Prostate gland (tissue), 2 donors: ENCODE measurements at regions not wholly inside any gene's neighbourhood (a gene's known extent, or its start where the extent isn't known, plus 50 kb on each side); places are given as distances from the start of the nearest gene placed in this dataset.

Experiments
- DNase-seq: peaks from one replicate; pipeline ENCODE4 v3.0.0-alpha.2; 2019; ENCODE audit warnings: low spot score
- H3K27ac ChIP-seq, 2 donors: fragments of 200-600 bp; sonication (generic); 2 replicates each; pipeline ENCODE4 v1.5.1; 2017 to 2019
- H3K27me3 ChIP-seq: fragments of 200-600 bp; sonication (generic); replicated peaks from 2 replicates; pipeline ENCODE4 v1.5.1; 2019; ENCODE audit not compliant: insufficient read depth
- H3K36me3 ChIP-seq, 2 donors: fragments of 200-600 bp; sonication (generic); 1 replicate in 1 of 2; 2 replicates in 1 of 2; pipeline versions ENCODE4 v1.5.1 to v1.8.1; 2017 to 2019
- H3K4me1 ChIP-seq: fragments of 200-600 bp; sonication (generic); replicated peaks from 2 replicates; pipeline ENCODE4 v1.5.1; 2019
- H3K4me3 ChIP-seq, 2 donors: fragments of 200-600 bp; sonication (generic); 2 replicates each; pipeline ENCODE4 v1.5.1; 2017 to 2019
- H3K9me3 ChIP-seq: fragments of 200-600 bp; sonication (generic); 2 replicates; pipeline ENCODE4 v1.5.1; 2017
- CTCF ChIP-seq, 4 experiments: fragments of 200-600 bp in 2 of 4; fragments of 450-650 bp in 2 of 4; sonication (generic) in 2 of 4; IDR thresholded peaks; 1 replicate in 3 of 4; 2 replicates in 1 of 4; pipeline ENCODE4 v1.5.1; 2016 to 2019; ENCODE audit warnings: antibody characterized with exemption in 4 of 4, mild to moderate bottlenecking in 2 of 4, moderate library complexity in 2 of 4
- POLR2A ChIP-seq: fragments of 450-650 bp; IDR thresholded peaks from one replicate; pipeline ENCODE4 v1.6.1; 2016; ENCODE audit warnings: antibody characterized with exemption, mild to moderate bottlenecking
- POLR2AphosphoS5 ChIP-seq: sonication (generic); formaldehyde crosslinking; IDR thresholded peaks from one replicate; pipeline ENCODE4 v1.6.1; 2017; ENCODE audit warnings: antibody characterized with exemption
- WGBS: methylation state at CpG from one replicate; pipeline ENCODE4 v1.1.5; 2018; 5-methylcytosine and 5-hydroxymethylcytosine counted together
- intact Hi-C: fragments of 100-400 bp; cut with DNase I; formaldehyde crosslinking; loops from one replicate; pipeline ENCODE4 v1.14.2; 2022

GRCh38 chr14:34329301-34329700, 132.7 kb downstream of the SPTSSA start:
- no peaks in the 10 kb centered on the region for H3K36me3 ChIP-seq
- H3K27me3 ChIP-seq = no peaks in the 10 kb centered on the region
- H3K4me1 ChIP-seq = no peaks in the 10 kb centered on the region
- no peak overlapping the region for H3K4me3 ChIP-seq
- TF ChIP-seq CTCF (IDR thresholded peaks at IDR 0.05) = no peak
- no peak for TF ChIP-seq POLR2A
- TF ChIP-seq POLR2AphosphoS5 = no peak
- H3K27ac ChIP-seq = no peak overlapping the region
- no peaks in the 10 kb centered on the region for H3K9me3 ChIP-seq
- WGBS = 41% methylated on average over 1 of the region's 1 CpG
- DNase-seq = no peak
- intact Hi-C loops = loop anchor here (10.0 kb wide), 1 partner anchor 494 kb away; no protein-coding TSS in a partner anchor

- 38% methylated on average over 4 of the region's 4 CpGs for WGBS
- intact Hi-C loops = loop anchor here (10.0 kb wide), 1 partner anchor 493 kb away; no protein-coding TSS in a partner anchor
Measured at GRCh38 chr14:34328178-34328577, 133.9 kb downstream of the SPTSSA start.

GRCh38 chr14:34325493-34325892, 136.5 kb downstream of the SPTSSA start:
- no peak for TF ChIP-seq POLR2A
- TF ChIP-seq POLR2AphosphoS5 = no peak
- TF ChIP-seq CTCF (IDR thresholded peaks at IDR 0.05) = no peak
- H3K4me3 ChIP-seq = no peak overlapping the region
- no peaks in the 10 kb centered on the region for H3K9me3 ChIP-seq
- H3K27ac ChIP-seq = no peak overlapping the region
- no peaks in the 10 kb centered on the region for H3K36me3 ChIP-seq
- intact Hi-C loops = loop anchor here (10.0 kb wide), 1 partner anchor 491 kb away; no protein-coding TSS in a partner anchor
- H3K4me1 ChIP-seq = no peaks in the 10 kb centered on the region
- DNase-seq = no peak
- H3K27me3 ChIP-seq = no peaks in the 10 kb centered on the region

More at GRCh38 chr14:34328178-34328577, 133.9 kb downstream of the SPTSSA start:
- TF ChIP-seq CTCF (IDR thresholded peaks at IDR 0.05) (no peak), POLR2AphosphoS5 (peak; percentile 22), POLR2A (no peak)
- H3K27me3 ChIP-seq = no peaks in the 10 kb centered on the region
- no peaks in the 10 kb centered on the region for H3K9me3 ChIP-seq
- no peaks in the 10 kb centered on the region for H3K4me1 ChIP-seq
- H3K27ac ChIP-seq = no peak overlapping the region
- no peak for DNase-seq
- no peaks in the 10 kb centered on the region for H3K36me3 ChIP-seq
- H3K4me3 ChIP-seq = no peak overlapping the region

- intact Hi-C loops = loop anchor here (10.0 kb wide), 1 partner anchor 490 kb away; no protein-coding TSS in a partner anchor
- no peak overlapping the region for H3K4me3 ChIP-seq
- H3K27me3 ChIP-seq = no peaks in the 10 kb centered on the region
- TF ChIP-seq POLR2A (no peak), CTCF (IDR thresholded peaks at IDR 0.05) (peak; percentile 30 to 70 (median 62)), POLR2AphosphoS5 (peak; percentile 69)
- DNase-seq = peak; percentile 55
- WGBS = 12% methylated on average over 6 of the region's 6 CpGs
- no peaks in the 10 kb centered on the region for H3K9me3 ChIP-seq
- no peak overlapping the region for H3K27ac ChIP-seq
- no peaks in the 10 kb centered on the region for H3K36me3 ChIP-seq
- no peaks in the 10 kb centered on the region for H3K4me1 ChIP-seq
Measured at GRCh38 chr14:34324363-34324795, 137.7 kb downstream of the SPTSSA start.

GRCh38 chr14:34322940-34323418, 139.1 kb downstream of the SPTSSA start:
- H3K36me3 ChIP-seq = no peaks in the 10 kb centered on the region
- H3K4me3 ChIP-seq = no peak overlapping the region
- H3K27ac ChIP-seq = no peak overlapping the region
- TF ChIP-seq CTCF (IDR thresholded peaks at IDR 0.05) (peak; percentile 39 to 77 (median 54)), POLR2A (no peak)
- intact Hi-C loops = loop anchor here (10.0 kb wide), 1 partner anchor 488 kb away; no protein-coding TSS in a partner anchor
- peak; percentile 15 for DNase-seq
- no peaks in the 10 kb centered on the region for H3K9me3 ChIP-seq
- WGBS = 49% methylated on average over 8 of the region's 8 CpGs
- no peaks in the 10 kb centered on the region for H3K27me3 ChIP-seq
- no peaks in the 10 kb centered on the region for H3K4me1 ChIP-seq
